Panc1 (cell line): ENCODE measurements at regions not wholly inside any gene's neighbourhood (a gene's known extent, or its start where the extent isn't known, plus 50 kb on each side); places are given as distances from the start of the nearest gene placed in this dataset.

Experiments
- ATAC-seq: fragments of 200-7000 bp; cut with Tn5 transposase; 2 replicates; pipeline ENCODE4 v1.9.1; 2020; ENCODE audit warnings: mild to moderate bottlenecking, moderate library complexity
- BruUV-seq: library from RNA; stranded (reverse); fragments of 400-500 nt; replicated peaks from 2 replicates; lab custom pipeline; 2021; lab: Mats Ljungman, UMichigan
- CTCF ChIA-PET: fragments of 300-600 bp; sonication (Branson Sonifier 250); formaldehyde crosslinking; loops from one replicate; lab custom pipeline; 2022; ENCODE audit warnings: antibody characterized with exemption; lab: Charles Lee
- POLR2A ChIA-PET: fragments of 300-600 bp; sonication (Branson Sonifier 250); formaldehyde crosslinking; loops from one replicate; lab custom pipeline; 2022; ENCODE audit warnings: antibody characterized with exemption; lab: Charles Lee
- DNase-seq: peaks from one replicate; pipeline ENCODE4 v3.0.0-alpha.2; 2010; ENCODE audit warnings: low read depth, low spot score
- H3K27ac ChIP-seq: 2 replicates; pipeline ENCODE4 v1.5.1; 2011; ENCODE audit warnings: mild to moderate bottlenecking, low read length, inconsistent platforms
- H3K27me3 ChIP-seq: fragments of 200-500 bp; sonication (Bioruptor generic); 2 replicates; pipeline ENCODE4 v1.6.0; 2014; ENCODE audit warnings: low read length, inconsistent platforms; ENCODE audit not compliant: control insufficient read depth, insufficient read depth
- H3K36me3 ChIP-seq: fragments of 200-500 bp; sonication (Bioruptor generic); 2 replicates; pipeline ENCODE4 v1.5.1; 2014; ENCODE audit warnings: inconsistent platforms, mild to moderate bottlenecking, low read length, moderate library complexity; ENCODE audit not compliant: control insufficient read depth, insufficient read depth
- H3K4me1 ChIP-seq: 2 replicates; pipeline ENCODE4 v1.5.1; 2011; ENCODE audit warnings: inconsistent platforms, mild to moderate bottlenecking, low read length, moderate library complexity; ENCODE audit not compliant: control insufficient read depth, insufficient read depth
- H3K4me3 ChIP-seq, 2 experiments: 2 replicates each; pipeline ENCODE4 v1.5.1; 2011 to 2012; ENCODE audit warnings: low read depth in 2 of 2, low read length in 2 of 2, mild to moderate bottlenecking in 2 of 2, inconsistent platforms in 1 of 2, moderate library complexity in 1 of 2
- H3K9me3 ChIP-seq: fragments of 200-500 bp; sonication (Bioruptor generic); 2 replicates; pipeline ENCODE4 v1.5.1; 2014; ENCODE audit warnings: low read depth, mild to moderate bottlenecking, inconsistent platforms, low read length, moderate library complexity; ENCODE audit not compliant: control insufficient read depth, insufficient read depth
- CTCF ChIP-seq: fragments of 450-650 bp; IDR thresholded peaks from 2 replicates; pipeline ENCODE4 v1.5.1; 2017; ENCODE audit warnings: mild to moderate bottlenecking
- POLR2AphosphoS5 ChIP-seq: IDR thresholded peaks from 2 replicates; pipeline ENCODE4 v1.6.1; 2012; ENCODE audit warnings: mild to moderate bottlenecking, low read depth, low read length, moderate library complexity
- REST ChIP-seq, 2 experiments: IDR thresholded peaks; 2 replicates each; pipeline ENCODE4 v1.6.1; 2011 to 2012; ENCODE audit warnings: low read depth in 2 of 2, control low read depth in 1 of 2, low read length in 1 of 2, mild to moderate bottlenecking in 1 of 2, moderate library complexity in 1 of 2; ENCODE audit not compliant: insufficient read depth in 1 of 2
- SIN3A ChIP-seq: IDR thresholded peaks from 2 replicates; pipeline ENCODE4 v1.6.1; 2012; ENCODE audit warnings: low read depth, mild to moderate bottlenecking, low read length, moderate library complexity, borderline replicate concordance; ENCODE audit not compliant: insufficient read depth
- TCF7L2 ChIP-seq: IDR thresholded peaks from 2 replicates; pipeline ENCODE4 v1.6.1; 2011; ENCODE audit warnings: mild to moderate bottlenecking, low read depth, low read length, inconsistent platforms
- in situ Hi-C: cut with HindIII; loops from 2 replicates; pipeline ENCODE4 v1.10.0; 2016; ENCODE audit warnings: low sequenced_read_pairs, low pct_unique_long_range_greater_than_20kb
- intact Hi-C: fragments of 100-400 bp; cut with micrococcal nuclease; formaldehyde crosslinking; loops from one replicate; pipeline ENCODE4 v1.10.0; 2022; ENCODE audit not compliant: unreplicated experiment

- ATAC-seq: no peak
These were observed 652.0 kb downstream of the MTRR start for GRCh38 chr5:8520917-8521316.

GRCh38 chr5:8521991-8522390, 653.0 kb downstream of the MTRR start:
- in situ Hi-C loops: no loop called here
- BruUV-seq: no TSS peak
- intact Hi-C loops: no loop called here

More at GRCh38 chr5:8520917-8521316, 652.0 kb downstream of the MTRR start:
- no peaks in the 10 kb centered on the region for H3K9me3 ChIP-seq
- H3K4me3 ChIP-seq: no peak overlapping the region
- ChIA-PET POLR2A (no interaction called here), CTCF (no interaction called here)
- no peaks in the 10 kb centered on the region for H3K4me1 ChIP-seq
- H3K27me3 ChIP-seq: no peaks in the 10 kb centered on the region
- no peaks in the 10 kb centered on the region for H3K36me3 ChIP-seq
- in situ Hi-C loops (no loop called here), intact Hi-C loops (no loop called here)
- H3K27ac ChIP-seq: no peak overlapping the region
- BruUV-seq: no TSS peak
- DNase-seq: no peak
- TF ChIP-seq TCF7L2 (no peak), POLR2AphosphoS5 (no peak), REST (IDR thresholded peaks at IDR 0.05; ENCODE audit: insufficient read depth in 1 of 2, low read depth in 2 of 2, low read length in 1 of 2) (no peak), SIN3A (no peak), CTCF (no peak)

More at GRCh38 chr5:8521991-8522390, 653.0 kb downstream of the MTRR start:
- ATAC-seq (no peak), DNase-seq (no peak)
- POLR2A ChIA-PET: no interaction called here
- Histone ChIP-seq H3K4me1 (no peaks in the 10 kb centered on the region), H3K27me3 (no peaks in the 10 kb centered on the region; the same call in 1 of the 2 replicates), H3K36me3 (no peaks in the 10 kb centered on the region), H3K9me3 (no peaks in the 10 kb centered on the region), H3K27ac (no peak overlapping the region), H3K4me3 (no peak overlapping the region)
- CTCF ChIA-PET: no interaction called here
- TF ChIP-seq CTCF (no peak), POLR2AphosphoS5 (no peak), SIN3A (no peak), REST (IDR thresholded peaks at IDR 0.05; ENCODE audit: insufficient read depth in 1 of 2, low read depth in 2 of 2, low read length in 1 of 2) (no peak), TCF7L2 (no peak)
